HG03571 (cell line): ENCODE measurements at regions not wholly inside any gene's neighbourhood (a gene's known extent, or its start where the extent isn't known, plus 50 kb on each side); places are given as distances from the start of the nearest gene placed in this dataset.
"Not testable (repeated sequence)": the region's sequence is repeated elsewhere in the genome, so short reads cannot be mapped to it uniquely, and the experiment has no call there.

Experiments
- ATAC-seq: cut with Tn5 transposase; IDR thresholded peaks from one replicate; pipeline ENCODE4 v1.9.1; 2021; ENCODE audit not compliant: unreplicated experiment

GRCh38 chr1:233788687-233789086 is 115.8 kb upstream of the SLC35F3 start:
- ATAC-seq, result no peak

GRCh38 chr1:233790121-233790520 is 114.4 kb upstream of the SLC35F3 start:
- ATAC-seq, result no peak

DNA sequence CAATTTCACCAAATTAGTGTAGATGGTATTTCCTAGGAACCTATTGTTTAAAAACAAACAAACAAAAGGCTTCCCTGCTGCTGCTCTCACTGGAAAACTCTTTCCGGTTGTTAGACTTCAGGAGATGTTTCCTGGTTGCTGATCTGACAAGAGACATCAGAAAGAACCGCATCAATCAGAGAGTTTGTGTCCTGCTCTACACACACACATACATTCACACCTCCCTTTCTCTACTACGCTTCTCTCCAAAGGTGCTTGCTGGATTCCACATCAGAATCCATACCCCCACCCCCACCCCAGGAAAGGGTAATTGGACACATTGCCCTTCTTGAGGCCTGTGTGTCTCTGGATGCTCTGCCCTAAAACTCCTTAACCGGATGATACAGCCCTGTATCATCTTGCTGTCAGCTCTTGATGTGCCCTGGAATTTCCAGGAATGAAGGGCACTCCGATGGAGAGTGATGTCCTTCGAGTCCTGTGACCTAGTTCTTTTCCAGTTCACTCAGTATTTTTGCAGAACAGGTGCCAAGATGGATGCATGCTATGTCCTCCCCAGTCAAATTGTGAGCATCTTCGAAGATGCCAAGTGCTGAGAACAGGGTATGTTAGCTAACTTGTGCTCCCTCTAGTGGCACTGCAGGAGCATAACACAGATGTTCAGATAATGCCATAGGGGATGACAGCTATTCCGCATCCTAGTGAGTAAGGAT is 113.7 kb upstream of the SLC35F3 start:
- peak; percentile 89 for ATAC-seq

- no peak for ATAC-seq
Measured at GRCh38 chr1:233791372-233791703, 113.1 kb upstream of the SLC35F3 start.

GRCh38 chr1:233791721-233792120 is 112.8 kb upstream of the SLC35F3 start:
- no peak for ATAC-seq

DNA sequence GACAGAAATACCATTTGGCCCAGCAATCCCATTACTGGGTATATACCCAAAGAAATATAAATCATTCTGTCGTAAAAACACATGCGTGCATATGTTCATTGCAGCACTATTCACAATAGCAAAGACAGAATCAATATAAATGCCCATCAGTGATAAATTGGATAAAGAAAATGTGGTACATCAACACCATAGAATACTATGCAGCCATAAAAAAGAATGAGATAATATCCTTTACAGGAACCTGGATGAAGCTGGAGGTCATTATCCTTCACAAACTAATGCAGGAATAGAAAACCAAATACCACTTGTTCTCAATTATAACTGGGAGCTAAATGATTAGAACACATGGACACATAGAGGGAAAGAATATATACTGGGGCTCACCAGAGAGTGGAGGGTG is 109.6 kb upstream of the SLC35F3 start:
- ATAC-seq, result no peak

GRCh38 chr1:233796146-233796783 is 108.2 kb upstream of the SLC35F3 start:
- no peak for ATAC-seq

- no peak for ATAC-seq
Measured at GRCh38 chr1:233802611-233803010, 101.9 kb upstream of the SLC35F3 start.

DNA sequence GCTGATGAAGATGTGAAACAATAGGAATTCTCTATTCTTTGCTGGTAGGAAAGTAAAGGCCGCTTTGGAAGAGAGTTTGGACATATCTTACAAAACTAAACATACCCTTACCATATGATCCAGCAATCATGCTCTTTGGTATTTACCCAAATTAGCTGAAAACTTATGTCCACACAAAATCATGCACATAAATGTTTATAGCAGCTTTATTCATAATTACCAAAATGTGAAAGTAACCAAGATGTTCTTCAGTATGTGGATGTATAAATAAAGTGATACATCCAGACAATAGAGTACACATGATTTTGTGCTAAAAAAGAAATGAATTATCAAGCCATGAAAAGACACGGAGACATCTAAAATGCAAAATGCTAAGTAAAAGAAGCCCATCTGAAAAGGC is 98.7 kb upstream of the SLC35F3 start:
- no peak for ATAC-seq

DNA sequence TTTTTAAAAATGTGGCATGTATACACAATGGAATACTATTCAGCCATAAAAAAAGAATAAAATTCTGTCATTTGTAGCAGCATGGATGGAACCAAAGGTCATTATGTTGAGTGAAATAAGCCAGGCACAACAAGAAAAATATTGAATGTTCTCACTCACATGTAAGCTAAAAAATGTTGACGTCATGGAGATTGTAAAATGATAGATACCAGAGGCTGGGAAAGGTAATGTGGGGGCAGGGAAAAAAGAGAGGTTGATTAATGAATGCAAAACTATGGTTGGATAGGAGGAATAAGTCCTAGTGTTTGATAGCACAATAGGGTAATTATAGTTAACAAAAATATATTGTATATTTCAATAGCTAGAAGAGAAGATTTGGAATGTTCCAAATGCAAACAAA is 89.1 kb upstream of the SLC35F3 start:
- no peak for ATAC-seq

DNA sequence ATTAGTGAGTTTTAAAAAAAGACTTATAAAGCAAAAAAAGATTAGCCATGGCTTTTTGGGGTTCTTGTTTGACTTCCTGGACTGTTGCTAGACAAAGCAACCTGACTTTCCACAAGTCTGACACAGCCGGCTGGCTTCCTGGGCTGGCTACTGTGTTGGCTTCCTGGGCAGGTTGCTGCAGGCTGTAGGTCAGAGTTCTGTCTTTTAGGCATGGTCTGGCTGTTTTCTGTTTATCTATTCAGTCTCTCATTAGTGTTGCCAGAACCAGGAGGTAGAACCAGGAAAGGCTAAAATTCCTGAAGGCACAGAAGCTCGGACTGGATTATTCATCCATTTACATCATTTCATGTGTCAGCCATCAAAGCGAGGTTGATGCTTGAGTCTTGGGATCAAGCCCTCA is 88.6 kb upstream of the SLC35F3 start:
- ATAC-seq, result no peak

- no peak for ATAC-seq
Measured at GRCh38 chr1:233816348-233816747, 88.1 kb upstream of the SLC35F3 start.

- no peak for ATAC-seq
Measured at GRCh38 chr1:233819042-233819441, 85.4 kb upstream of the SLC35F3 start.

DNA sequence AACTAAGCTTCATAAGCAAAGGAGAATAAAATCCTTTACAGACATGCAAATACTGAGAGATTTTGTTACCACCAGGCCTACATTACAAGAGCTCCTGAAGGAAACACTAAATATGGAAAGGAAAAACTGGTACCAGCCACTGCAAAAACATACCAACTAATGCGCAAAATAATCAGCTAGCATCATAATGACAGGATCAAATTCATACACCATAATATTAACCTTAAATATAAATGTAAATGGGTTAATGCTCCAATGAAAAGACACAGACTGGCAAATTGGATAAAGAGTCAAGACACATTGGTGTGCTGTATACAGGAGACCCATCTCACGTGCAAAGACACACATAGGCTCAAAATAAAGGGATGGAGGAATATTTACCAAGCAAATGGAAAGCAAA is 80.3 kb upstream of the SLC35F3 start:
- not testable (repeated sequence) for ATAC-seq

DNA sequence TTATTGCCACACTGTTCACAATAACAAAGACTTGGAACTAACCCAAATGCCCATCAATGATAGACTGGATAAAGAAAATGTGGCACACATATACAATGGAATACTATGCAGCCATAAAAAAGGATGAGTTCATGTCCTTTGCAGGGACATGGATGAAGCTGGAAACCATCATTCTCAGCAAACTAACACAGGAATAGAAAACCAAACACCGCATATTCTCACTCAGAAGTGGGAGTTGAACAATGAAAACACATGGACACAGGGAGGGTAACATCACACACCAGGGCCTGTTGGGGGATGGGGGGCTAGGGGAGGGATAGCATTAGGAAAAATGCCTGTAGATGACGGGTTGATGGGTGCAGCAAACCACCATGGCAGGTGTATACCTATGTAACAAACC is 76.5 kb upstream of the SLC35F3 start:
- not testable (repeated sequence) for ATAC-seq

- no peak for ATAC-seq
Measured at GRCh38 chr1:233828480-233828879, 76.0 kb upstream of the SLC35F3 start.

DNA sequence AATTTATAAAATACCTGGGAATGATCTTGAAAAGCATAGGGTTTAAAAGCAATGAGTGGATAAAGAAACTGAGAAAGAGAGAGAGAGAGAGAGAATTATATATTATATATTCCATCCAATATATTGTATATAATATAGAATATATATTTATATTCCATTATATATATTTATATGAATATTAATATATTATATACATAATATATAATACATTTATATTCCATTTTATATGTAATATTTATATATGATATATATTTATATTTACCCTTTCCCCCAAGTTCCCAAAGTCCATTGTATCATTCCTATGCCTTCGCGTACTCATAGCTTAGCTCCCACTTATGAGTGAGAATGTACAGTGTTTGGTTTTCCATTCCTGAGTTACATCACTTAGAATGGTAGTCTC is 69.9 kb upstream of the SLC35F3 start:
- no peak for ATAC-seq

DNA sequence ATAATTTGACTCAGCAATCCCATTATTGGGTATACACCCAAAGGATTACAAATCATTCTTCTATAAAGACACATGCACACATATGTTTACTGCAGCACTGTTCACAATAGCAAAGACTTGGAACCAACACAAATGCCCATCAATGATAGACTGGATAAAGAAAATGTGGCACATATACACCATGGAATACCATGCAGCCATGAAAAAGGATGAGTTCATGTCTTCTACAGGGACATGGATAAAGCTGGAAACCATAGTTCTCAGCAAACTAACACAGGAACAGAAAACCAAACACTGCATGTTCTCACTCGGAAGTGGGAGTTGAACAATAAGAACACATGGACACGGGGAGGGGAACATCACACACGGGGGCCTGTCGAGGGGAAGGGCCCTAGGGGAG is 66.3 kb upstream of the SLC35F3 start:
- not testable (repeated sequence) for ATAC-seq

- ATAC-seq, result no peak
Measured at GRCh38 chr1:233843525-233844204, 60.8 kb upstream of the SLC35F3 start.

- ATAC-seq, result no peak
Measured at GRCh38 chr1:233844275-233844674, 60.2 kb upstream of the SLC35F3 start.

DNA sequence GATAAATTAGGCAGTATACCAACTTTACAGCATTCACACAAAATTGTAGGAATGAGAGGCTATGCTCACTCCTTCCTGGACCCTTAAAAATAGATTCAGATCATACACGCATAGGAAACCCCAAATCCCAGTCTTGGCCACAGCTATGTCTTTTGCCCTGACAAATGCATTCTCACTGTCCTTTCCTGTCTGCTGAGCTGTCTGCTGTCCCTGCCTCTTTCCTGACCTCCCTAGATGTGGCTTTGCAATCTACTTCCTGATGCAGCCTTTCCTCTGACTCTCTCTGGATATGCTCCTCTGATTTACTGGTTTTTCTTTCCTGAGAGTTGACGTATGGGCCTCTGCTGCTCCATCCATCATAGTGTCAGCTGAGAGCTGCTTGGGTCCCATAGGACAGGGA is 59.8 kb upstream of the SLC35F3 start:
- ATAC-seq, result no peak
